Activated effector memory CD4-positive, alpha-beta T cell treated with anti-CD3 and anti-CD28 coated beads, Interleukin-2, amount 50 U/mL, for 16 hours (primary cell): ENCODE measurements at regions not wholly inside any gene's neighbourhood (a gene's known extent, or its start where the extent isn't known, plus 50 kb on each side); places are given as distances from the start of the nearest gene placed in this dataset.
A peak's percentile ranks its signal among the peaks of the same experiment; 100 is the strongest.
"Not testable (repeated sequence)": the region's sequence is repeated elsewhere in the genome, so short reads cannot be mapped to it uniquely, and the experiment has no call there.

Experiments used
- DNase-seq: peaks from one replicate; pipeline ENCODE4 v3.0.0-alpha.2; 2020

DNA sequence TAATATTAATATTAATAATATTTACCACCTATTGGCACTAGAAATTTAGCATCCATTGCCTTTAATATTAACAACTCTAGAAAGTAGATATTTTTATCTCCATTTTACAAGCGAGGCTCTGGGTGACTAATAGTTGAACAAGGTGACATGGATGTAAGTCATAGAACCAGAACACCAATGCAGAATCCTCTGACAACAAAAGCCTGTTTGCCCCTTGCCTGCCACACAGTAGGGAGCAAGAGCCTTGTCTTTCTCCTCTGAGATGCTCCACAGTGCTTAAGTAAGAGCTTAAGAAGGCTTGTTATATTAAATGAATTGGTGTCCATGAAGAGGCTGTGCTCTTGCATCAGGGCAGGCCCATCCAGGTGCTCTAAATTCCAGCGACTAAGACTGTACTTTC lies 51.2 kb upstream of the LBX1 start:
- no peak for DNase-seq

DNA sequence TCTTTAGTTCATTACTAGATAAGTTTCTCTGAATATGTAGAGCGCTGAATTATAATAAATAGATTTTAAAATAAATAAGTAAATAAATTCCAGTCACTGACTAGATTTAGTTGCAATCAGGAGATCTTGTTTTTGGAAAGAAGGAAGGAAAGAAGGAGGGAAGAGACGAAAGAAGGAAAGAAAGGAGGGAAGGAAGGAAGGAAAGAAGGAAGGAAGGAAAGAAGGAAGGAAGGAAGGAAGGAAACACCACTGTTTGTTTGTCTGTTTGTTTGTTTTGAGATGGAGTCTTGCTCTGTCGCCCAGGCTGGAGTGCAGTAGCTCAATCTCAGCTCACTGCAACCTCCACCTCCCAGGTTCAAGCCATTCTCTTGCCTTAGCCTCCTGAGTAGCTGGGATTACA lies 51.7 kb upstream of the LBX1 start:
- DNase-seq = not testable (repeated sequence)

DNA sequence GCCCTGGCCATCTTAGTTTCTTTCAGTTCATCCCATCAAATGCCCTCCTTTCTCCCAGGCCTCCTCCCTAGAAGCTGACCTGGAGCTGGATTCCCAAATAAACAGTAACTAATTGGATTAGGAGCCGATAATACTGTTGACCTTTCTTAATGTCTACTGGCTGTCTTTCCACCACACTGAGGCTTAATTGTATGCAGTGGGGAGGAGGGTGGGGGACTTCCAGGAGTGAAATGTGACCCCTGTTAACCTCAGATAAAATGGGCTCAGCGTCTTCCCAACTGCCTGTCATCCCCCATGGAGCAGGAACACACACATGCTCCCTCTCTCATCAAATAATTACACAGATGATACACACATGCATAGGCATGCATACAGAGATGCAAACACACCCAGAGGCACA lies 53.7 kb upstream of the LBX1 start:
- no peak for DNase-seq

DNA sequence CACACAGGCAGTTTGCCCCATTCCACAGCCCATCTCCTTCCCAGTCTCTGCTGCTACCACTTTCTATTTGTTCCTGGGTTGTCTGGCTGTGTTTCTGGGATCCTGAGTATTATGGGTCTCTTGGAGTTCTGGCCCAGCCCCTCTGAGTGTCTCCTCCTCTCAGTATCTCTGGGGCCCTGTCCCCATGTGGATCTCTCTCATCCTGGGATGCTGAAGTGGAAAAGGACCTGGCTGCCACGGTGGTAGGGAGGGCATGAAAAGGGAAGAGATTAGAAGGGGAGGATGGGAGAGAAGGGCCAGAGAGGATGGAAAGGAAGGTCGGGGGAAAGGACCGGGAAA lies 54.5 kb upstream of the LBX1 start:
- DNase-seq = no peak

DNA sequence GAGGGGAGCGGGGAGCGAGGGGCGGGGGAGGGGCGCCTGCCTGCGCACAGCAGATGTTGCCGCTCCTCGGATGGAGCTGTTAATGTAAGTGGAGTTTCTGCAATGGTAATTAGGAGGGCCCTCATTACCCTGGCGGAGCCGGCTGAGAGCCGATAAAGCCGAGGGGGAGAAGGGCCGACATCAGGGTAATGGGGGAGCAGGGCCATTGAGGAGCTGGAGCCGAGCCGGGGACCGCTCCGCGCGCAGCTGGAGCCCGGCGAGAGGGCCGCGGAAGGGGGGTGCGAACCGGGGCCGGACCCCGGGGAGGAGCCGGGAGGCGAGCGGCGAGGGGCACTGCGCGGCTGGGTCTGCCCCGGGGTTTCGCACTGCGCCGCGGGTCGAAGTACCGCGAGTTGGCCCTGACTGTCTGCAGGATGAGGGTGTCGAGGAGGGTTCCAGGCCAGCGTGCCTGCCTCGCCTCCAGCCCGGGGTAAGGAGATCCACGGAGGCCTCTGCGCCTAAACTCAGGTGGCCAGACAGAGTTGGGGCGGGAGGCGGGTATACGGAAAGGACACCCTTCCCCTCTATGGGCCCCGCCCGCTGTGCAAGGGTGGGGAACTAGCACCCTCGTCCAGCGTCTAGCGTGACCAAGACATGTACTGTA lies 55.0 kb upstream of the LBX1 start:
- DNase-seq = no peak

DNA sequence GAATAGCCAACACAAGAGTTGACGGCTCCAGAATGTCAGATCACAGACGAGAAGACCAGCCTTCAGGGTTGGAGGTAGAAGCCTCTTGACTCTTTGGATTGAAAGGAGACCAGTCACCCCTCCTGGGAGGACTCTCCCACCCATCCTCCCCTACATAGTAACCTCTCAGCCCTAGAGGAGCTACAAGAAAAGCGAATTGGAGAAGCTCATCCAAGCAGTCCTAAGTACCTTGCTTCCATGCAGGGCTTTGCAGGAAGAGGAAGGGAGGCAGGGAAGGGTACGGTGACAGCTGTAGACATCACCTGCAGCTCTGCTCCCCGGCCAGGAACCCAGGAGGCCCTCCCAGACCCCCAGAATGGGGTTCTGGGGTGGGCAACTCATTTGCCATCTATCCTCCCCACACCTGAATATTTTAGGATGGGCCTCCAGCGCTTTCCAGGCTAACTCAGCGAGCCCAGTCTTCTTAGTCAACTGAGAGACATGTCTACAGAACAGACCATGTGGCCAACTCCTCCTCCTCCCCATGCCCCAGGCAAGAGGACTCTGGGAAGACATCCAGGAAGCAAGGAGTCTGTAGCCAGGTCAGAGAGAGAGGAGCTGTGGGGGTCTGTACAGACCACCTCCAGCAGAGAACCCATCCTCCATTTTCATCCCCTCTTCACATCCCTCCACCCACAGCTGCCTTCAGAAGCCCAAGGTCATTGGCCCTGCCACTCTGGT lies 55.6 kb upstream of the LBX1 start:
- DNase-seq = no peak

DNA sequence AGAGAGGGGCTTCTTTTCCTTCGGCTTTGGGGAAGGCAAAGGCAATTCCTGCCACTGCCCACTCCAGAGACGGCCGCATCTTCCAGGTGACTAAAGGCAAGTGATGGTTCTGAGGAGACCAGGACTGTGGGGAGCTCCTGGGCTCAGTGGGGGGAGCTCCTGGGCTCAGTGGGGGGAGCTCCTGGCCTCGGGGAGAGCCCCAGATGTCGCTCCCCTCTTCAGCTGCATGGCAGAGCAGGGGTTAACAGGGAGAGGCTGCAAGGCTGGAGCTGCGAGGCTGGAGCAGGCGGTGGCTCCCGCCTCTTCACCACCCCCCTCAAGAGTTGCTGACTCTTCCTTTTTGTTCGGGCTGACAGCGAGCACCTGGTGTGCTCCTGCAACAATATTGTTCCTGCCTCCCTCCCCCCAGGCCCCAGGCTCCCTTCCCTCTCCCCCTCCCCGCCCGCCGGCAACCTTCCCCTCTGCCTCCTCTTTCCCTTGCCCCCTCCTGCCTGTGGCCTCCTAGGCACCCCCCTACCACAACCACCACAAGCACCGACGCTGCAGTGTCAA lies 56.3 kb upstream of the LBX1 start:
- no peak for DNase-seq

DNA sequence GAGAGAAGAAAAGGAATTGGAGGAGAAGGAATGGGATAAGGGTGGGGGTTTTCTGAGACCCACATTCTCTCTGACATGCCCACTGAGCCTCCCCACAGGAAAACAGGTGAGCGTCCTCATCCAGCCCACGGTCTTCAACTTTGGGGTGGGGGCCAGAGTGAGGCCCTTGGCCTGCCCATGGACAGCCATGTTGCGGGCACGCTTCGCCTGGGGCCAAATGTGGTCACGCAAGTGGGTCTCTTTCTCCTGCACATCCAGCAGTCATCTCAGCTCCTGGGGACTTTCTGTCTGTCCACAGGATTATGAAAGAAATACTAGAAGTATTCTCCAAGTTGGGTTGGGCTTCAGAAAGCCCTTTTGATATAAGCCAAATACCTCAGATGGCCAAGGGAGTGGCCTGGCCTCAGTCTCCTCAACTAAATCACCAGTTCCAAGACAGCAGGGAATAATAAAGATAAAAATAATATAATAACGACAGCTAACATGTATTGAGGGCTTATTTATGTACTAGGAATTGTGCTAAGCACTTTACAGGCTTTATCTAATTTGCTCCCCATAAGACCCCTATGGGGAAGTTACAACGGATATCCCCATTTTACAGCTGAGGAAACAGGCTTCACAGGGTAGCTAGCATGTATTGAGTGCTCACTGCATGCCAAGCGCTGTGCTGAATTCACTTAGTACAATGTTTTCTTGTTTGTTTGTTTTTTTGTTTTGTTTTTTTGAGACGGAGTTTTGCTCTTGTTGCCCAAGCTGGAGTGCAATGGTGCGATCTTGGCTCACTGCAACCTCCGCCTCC lies 57.2 kb upstream of the LBX1 start:
- no peak for DNase-seq

DNA sequence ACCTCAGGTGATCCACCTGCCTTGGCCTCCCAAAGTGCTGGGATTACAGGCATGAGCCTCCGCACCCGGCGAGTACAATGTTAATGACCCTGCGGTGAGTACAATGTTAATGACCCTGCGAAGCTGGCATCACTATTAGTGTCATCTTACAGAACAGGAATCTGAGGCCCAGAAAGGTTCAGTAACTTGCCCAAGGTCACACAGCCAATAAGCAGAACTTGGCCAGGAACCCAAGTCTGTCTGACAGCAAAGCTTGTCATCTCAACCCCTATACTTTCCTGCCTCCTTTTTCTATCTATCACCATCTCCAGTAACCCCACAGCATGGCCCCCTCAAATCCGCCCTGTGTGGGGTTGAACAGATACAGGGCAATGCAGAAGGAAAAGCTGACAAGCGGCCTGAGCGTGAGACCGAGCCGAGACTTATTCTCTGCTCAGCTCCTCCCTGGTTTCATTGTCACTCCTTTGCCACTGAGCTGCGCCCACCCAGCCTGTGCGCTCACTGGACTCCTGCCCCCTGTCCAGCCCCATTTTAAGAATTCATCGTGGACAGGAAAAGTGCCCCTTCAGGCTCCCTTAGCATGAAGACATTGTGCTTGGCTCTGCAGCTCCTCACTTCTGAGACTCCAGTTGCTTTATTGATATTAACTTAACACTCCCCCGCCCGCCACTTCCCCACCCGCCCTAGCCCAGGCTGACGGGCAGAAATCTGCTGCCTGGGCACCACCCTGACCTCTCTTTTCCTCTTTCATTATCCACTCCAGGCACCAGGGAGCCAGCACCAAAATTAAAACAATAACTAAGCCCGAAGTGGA lies 58.1 kb upstream of the LBX1 start:
- DNase-seq = no peak

DNA sequence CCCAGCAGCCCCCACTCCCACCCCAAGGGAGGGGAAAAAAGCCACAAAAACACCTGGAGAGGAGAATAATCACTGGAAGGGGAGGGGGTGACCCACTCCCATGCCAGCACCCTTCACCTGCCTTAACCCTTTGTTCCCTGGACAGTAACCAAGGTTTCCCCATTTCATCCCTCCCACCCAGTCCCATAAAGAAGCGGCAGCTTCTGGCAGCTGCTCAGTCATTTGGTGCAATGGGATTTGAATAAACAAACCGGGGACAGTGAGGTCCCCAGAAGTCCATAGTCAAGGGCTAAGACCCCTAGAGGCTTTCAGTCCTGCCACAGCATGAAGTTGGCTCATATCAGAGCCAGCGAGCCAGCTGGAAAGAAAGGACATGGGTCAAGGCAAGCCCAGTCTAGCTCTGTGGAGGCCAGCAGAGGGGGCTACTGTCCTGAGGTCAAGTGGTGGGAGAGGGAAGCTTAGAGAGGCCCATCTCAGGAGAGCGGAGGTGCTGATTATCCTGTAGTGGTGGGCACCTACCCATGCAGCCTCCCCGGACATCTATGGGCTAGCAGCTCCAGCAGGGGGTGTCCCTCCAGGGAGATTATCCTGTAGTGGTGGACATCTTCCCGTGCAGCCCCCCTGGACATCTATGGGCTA lies 58.9 kb upstream of the LBX1 start:
- DNase-seq = no peak

DNA sequence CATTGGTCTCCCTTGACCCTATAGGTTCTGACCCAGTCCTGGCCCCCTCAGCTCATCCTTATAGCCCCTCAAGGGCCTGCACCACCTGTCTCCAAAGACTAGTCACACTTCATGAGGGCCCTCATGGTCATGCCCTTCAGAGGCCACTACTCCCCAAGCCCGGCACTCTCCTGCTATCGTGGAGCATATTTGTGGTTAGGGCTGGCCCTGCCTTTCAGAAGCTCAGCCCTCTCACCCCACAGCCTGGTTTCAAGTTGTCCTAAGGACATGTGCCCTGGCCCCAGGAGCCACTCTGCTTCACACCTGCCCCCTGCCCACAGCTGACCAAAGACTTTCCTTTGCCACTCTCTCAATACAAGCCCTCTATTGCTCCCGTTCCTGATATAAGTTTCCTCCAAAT lies 60.3 kb upstream of the LBX1 start:
- no peak for DNase-seq

DNA sequence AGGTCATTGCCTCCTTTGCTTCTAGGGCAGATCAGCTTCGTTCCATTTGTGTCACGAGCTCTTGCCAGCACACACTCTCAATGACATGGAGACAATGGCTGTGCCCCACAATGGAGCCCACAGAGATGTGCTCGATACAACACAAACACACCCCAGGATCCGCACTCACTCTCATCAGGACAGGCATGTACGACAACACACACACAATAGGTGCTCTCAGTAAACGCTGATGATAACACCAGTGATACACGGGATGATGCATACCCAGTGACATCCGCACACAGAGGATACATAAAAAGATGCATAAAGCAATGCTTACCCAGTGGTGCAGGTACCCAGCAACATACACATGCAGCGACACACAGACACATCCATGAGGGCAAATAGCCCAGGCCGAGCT lies 61.2 kb upstream of the LBX1 start:
- DNase-seq = no peak

DNA sequence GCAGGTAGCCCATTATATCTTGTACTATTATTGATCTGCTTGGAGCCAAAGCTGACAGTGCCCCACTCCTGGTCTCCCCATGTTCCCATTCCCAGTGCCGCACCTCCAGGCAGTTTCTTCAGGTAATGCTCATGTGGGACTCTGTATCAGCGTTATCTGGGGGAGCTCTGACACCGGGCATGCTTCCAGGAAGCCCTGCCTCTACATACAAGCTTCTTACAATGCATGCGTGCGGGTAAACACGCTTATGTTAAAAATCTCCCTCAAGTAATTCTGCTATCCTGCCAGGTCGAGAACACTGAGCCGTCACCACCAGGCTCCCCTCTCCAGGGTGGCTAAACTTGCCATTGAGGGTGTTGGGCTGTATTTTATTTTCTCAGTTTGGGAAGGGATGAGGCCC lies 61.6 kb upstream of the LBX1 start:
- DNase-seq = no peak

DNA sequence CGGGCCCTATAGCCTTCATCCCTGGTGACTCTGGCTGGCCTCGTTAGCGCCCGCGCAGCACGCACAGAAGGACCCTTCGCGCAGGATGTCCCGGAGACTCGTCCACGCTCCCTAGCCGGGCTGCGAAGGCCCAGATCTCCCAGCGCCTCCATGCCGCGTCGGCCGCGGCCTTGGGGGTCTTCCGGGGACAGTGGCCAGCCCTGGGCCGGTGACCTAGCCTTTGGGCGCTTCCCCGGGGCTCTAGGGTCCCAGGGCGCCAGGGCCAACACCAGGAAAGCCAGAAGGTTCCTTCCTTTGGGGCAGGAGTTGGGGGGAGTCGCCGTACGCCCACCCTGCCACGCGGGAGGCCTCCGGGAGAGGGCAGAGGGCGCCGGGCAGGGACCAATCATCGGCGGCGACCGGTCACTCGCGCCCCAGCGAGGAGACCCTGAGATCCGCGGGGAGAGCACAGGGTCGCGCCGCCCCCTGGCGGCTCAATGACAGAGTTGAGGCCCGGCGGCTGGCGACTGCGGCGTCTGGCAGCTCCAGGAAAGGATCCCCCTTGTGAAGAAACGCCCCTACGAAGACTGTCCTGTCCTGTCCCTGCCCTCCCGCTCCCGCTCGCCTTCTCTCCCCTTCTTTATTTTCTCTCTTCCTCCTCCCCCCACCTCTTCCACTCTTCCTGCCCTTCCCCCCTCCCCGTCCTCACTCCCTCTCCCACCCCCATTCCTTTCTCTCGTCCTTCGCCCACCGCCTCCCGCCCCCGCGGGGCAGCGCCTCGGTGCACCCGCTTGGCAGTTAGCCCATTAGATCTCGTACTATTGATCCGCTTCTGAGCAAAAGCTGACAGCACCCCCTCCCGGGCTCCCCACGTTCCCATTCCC lies 62.3 kb upstream of the LBX1 start:
- peak; percentile 78 for DNase-seq

DNA sequence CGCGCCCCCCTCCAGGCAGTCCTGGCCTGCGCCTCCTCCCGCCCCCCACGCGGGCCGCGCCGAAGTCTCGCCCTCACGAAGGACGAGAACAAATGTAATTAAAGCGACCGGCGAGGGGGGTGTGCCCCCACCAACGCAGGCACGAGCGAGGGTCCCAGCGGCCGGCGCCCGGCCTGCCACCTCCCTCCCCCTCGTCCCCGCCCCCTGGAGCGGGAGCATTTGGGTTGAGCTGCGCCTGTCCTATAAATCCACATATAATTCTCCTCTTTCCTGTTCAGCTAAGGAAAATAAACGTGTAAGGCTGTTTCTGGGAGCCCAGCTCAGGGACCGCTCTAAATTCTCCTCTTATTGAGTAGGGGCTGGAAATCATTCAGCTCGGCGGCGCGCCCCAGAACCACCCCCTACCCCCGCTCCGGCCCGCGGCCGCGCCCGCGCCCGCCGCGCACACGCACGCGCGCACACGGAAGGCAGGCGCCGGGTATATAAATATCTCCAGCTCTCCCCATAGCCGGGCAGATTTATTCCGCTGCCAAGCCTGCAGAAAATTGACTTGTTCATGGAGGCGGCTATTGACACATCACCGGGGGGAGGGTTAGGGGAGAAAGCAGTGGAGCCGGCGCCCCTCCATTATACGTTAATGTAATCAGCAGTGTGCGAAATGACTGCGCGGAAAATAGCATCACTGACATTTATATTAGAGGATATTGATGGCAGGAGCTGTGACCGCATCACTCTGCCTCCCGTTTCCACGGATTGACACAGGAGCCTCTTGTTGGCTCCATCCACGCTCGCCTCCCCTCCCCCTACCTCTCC lies 61.6 kb upstream of the BTRC start:
- DNase-seq = no peak

DNA sequence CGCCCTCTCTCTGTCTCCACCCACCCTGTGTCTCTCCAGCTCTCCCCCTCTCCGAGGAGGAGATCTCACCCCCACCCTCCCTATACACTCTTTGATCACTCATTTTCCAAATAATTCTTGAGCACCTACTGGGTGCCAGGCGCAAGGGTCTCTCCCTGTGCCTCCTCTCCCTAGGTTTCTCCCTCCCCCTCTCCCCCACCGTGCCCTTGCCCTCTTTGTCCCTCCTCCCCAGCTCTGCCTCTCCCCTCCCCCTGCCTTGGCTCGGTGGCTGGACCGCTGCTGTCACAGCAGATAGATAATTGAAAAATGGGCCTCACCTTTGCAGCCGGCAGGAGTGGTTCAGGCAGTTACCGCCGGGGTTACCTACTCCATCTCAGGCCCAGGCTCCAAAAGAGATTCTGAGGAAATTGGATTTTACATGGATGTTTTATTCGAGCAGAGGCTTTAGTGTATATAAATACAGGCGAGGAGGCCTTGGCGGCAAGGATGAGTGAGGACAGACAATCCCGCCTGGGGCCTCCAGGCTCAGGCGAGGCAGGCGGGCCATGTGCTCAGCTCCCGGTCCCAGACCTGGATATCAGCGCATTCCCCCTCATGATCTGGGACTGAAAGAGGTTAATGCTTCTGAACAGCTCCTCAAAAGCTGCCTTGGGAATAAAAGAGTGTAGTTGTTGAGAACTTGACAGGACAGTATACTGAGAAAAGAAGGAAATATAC lies 60.8 kb upstream of the BTRC start:
- no peak for DNase-seq

DNA sequence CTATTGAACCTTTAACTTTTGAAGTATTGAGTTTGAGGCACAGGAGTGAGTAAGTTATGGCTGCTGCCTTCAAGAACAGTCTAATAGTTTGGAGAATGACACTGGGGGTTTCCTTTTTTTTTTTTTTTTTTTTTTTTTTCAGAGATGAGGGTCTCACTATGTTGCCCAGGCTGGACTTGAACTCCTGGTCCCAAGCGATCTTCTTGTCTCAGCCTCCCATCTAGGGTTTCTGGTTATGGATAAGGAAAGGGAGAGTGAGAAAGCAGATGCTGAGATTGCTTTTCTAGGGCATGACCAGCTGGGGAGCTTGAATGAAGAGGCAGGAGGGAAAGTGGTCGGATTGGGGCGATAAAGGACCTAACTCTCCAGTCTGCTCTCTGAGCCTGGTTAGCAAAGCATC lies 59.9 kb upstream of the BTRC start:
- DNase-seq = no peak

DNA sequence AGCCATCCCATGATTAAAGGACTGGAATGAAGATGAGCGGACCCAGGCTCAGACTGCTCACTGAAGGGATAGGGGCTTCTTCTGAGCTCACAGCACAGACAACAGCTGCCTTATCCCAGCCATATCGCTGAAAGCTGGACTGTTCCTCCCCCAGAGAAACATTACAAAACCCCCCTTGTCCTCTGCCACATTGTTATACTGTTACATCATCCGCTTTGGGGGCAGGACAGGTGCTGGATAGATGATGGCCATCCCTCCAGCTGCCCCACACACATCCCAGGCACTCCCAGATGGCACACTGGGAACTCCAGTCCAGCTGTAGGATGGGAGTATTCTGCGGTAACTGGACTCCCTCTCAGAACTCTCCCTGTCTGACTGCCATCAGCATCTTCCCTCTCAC lies 58.7 kb upstream of the BTRC start:
- no peak for DNase-seq

DNA sequence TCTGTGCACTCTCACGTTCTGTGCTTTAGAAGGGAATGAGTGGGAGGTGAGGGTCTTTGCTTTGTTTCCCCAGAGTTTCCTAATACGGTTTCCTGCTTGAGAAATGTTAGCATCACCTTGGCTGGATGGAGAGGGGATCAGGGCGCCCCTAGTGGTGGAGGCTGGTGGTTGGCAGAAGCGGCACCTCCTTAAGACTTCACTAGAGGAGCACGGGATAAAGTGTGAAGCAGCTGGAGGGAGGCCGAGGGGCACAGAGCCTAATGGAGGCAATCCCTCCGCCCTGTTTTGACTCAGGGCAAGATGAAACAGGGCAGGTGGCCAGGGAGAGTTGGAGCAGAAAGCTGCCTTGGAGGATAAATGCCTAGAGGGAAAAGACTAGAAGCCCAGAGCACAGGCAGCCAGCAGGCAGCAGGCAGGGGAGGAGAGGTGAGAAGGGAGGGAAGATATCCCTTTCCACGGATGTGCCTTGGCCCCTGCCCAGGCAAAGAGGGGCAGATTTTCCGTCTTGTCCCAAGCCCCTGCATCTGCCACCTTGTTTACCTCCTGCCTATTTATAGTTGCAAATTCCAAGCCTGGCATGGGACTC lies 56.0 kb upstream of the BTRC start:
- peak; percentile 91 for DNase-seq

DNA sequence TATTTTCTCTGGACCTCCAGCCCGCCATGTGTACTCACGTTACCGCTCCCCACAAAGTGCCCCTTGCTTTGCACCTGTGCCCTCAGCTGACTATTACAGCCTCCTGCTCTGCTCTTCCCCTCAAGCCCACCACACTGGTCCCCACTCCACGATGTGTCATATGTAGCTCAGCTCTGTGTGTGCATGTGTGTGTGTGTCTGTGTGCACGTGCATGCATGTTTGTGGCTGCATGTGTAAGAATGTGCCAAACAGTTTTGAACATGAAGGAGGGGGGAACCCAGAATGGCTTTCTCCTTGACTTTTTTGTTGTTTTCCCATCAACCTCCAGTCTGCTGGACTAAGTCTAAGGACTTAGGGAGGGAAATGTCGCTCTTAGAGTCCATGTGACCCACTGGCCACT lies 54.8 kb upstream of the BTRC start:
- DNase-seq = no peak
